WERI-Rb-1 (cell line): ENCODE measurements at regions not wholly inside any gene's neighbourhood (a gene's known extent, or its start where the extent isn't known, plus 50 kb on each side); places are given as distances from the start of the nearest gene placed in this dataset.

Source experiments
- DNase-seq: peaks from one replicate; pipeline ENCODE4 v3.0.0-alpha.2; 2020
- H3K27ac ChIP-seq: fragments of 250-450 bp; sonication (Bioruptor Pico); 2 replicates; pipeline ENCODE4 v1.5.1; 2020; ENCODE audit warnings: mild to moderate bottlenecking, moderate library complexity
- H3K27me3 ChIP-seq: fragments of 250-450 bp; sonication (Bioruptor Pico); 2 replicates; pipeline ENCODE4 v1.5.1; 2021; ENCODE audit warnings: mild to moderate bottlenecking, low read depth, moderate library complexity; ENCODE audit not compliant: insufficient read depth, severe bottlenecking
- H3K36me3 ChIP-seq: fragments of 250-450 bp; sonication (Bioruptor Pico); 2 replicates; pipeline ENCODE4 v1.5.1; 2020; ENCODE audit warnings: mild to moderate bottlenecking, moderate library complexity
- H3K4me3 ChIP-seq: 2 replicates; pipeline ENCODE4 v1.5.1; 2011; ENCODE audit warnings: low read depth, mild to moderate bottlenecking, control low read depth, low read length
- H3K9me3 ChIP-seq: fragments of 250-450 bp; sonication (Bioruptor Pico); 2 replicates; pipeline ENCODE4 v1.5.1; 2021; ENCODE audit warnings: mild to moderate bottlenecking, moderate library complexity; ENCODE audit not compliant: severe bottlenecking
- TF ChIP-seq, protein P1 (sequence below): IDR thresholded peaks from 2 replicates; pipeline ENCODE4 v1.5.1; 2011; ENCODE audit warnings: low read depth, mild to moderate bottlenecking, control low read depth, inconsistent platforms, low read length

- TF ChIP-seq, protein P1, sequence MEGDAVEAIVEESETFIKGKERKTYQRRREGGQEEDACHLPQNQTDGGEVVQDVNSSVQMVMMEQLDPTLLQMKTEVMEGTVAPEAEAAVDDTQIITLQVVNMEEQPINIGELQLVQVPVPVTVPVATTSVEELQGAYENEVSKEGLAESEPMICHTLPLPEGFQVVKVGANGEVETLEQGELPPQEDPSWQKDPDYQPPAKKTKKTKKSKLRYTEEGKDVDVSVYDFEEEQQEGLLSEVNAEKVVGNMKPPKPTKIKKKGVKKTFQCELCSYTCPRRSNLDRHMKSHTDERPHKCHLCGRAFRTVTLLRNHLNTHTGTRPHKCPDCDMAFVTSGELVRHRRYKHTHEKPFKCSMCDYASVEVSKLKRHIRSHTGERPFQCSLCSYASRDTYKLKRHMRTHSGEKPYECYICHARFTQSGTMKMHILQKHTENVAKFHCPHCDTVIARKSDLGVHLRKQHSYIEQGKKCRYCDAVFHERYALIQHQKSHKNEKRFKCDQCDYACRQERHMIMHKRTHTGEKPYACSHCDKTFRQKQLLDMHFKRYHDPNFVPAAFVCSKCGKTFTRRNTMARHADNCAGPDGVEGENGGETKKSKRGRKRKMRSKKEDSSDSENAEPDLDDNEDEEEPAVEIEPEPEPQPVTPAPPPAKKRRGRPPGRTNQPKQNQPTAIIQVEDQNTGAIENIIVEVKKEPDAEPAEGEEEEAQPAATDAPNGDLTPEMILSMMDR, result no peak
- Histone ChIP-seq H3K9me3 (no peaks in the 10 kb centered on the region), H3K27me3 (peaks cover 11% of the 10 kb centered on the region), H3K27ac (no peak overlapping the region), H3K36me3 (no peaks in the 10 kb centered on the region), H3K4me3 (no peak overlapping the region)
- DNase-seq, result no peak
Measured at GRCh38 chr1:242873661-242874060, 349.2 kb upstream of the PLD5 start.

- no peaks in the 10 kb centered on the region for H3K9me3 ChIP-seq
- H3K27ac ChIP-seq, result no peak overlapping the region
- H3K27me3 ChIP-seq, result peaks cover 6% of the 10 kb centered on the region
- TF ChIP-seq, protein P1, result no peak
- no peaks in the 10 kb centered on the region for H3K36me3 ChIP-seq
- no peak overlapping the region for H3K4me3 ChIP-seq
- no peak for DNase-seq
Measured at GRCh38 chr1:242872521-242872920, 348.0 kb upstream of the PLD5 start.

GRCh38 chr1:242871471-242872030 lies 347.1 kb upstream of the PLD5 start:
- H3K27ac ChIP-seq, result no peak overlapping the region
- no peaks in the 10 kb centered on the region for H3K36me3 ChIP-seq
- TF ChIP-seq, protein P1, result no peak
- H3K27me3 ChIP-seq, result no peaks in the 10 kb centered on the region
- no peaks in the 10 kb centered on the region for H3K9me3 ChIP-seq
- DNase-seq, result no peak
- no peak overlapping the region for H3K4me3 ChIP-seq

DNA sequence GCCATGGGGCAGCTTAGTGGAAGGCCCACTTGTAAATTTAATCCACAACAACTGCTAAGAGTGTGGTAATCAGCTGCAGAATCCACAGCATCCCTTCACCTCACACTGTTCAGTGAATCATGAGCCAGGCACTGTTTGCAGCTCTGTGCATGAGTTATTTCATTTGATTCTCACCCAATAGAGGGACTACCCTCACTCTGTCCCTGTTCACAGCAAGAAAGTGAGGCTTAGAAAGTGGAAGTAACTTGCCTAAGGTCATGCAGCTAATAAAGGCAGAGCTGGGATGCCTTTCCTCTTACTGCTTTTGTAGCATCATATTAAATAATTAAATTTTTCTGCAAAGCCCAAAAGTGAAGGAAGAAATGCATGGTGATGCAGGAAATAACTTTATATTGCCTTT lies 346.5 kb upstream of the PLD5 start:
- Histone ChIP-seq H3K27ac (no peak overlapping the region), H3K4me3 (no peak overlapping the region), H3K27me3 (no peaks in the 10 kb centered on the region), H3K9me3 (no peaks in the 10 kb centered on the region), H3K36me3 (no peaks in the 10 kb centered on the region)
- TF ChIP-seq, protein P1, result no peak
- DNase-seq, result no peak

DNA sequence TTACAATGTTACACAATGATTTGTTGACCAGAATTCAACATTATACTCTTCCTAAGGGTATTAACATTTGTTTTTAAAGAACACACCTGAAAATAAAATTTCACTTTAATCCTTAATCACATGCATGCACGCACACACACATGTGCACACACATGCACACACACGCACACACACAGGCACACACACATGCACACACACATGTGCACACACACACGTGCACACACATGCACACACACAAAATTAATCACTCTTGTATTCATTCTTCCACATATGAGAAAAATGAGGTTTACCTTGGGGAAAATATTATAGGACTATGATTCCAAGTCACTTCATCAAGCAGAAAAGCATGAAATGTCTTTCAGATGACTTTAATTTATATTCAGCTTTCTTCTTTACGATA lies 331.8 kb upstream of the PLD5 start:
- H3K9me3 ChIP-seq, result no peaks in the 10 kb centered on the region
- no peak overlapping the region for H3K4me3 ChIP-seq
- H3K36me3 ChIP-seq, result no peaks in the 10 kb centered on the region
- no peaks in the 10 kb centered on the region for H3K27me3 ChIP-seq
- DNase-seq, result no peak
- TF ChIP-seq, protein P1, result no peak
- H3K27ac ChIP-seq, result no peak overlapping the region

DNA sequence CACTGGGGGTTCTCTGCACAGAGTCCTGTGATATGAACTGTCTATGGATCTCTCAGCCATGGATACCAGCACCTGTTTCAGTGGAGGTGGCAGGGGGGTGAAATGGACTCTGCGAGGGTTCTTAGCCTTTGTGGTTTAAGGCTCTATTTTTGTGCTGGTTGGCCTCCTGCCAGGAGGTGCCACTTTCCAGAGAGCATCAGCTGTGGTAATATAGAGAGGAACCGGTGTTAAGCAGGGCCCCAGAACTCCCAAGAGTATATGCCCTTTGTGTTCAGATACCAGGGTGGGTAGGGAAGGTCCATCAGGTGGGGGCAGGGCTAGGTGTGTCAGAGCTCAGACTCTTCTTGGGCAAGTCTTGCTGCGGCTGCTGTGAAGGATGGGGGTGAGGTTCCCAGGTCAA lies 330.0 kb upstream of the PLD5 start:
- no peaks in the 10 kb centered on the region for H3K36me3 ChIP-seq
- no peak overlapping the region for H3K27ac ChIP-seq
- TF ChIP-seq, protein P1, result no peak
- peaks cover 4% of the 10 kb centered on the region for H3K9me3 ChIP-seq
- no peak overlapping the region for H3K4me3 ChIP-seq
- no peaks in the 10 kb centered on the region for H3K27me3 ChIP-seq
- no peak for DNase-seq
